ENCODE measurements at regions not wholly inside any gene's neighbourhood (a gene's known extent, or its start where the extent isn't known, plus 50 kb on each side); places are given as distances from the start of the nearest gene placed in this dataset.

- Histone ChIP-seq H3K9ac (ENCODE audit: control insufficient read depth, extremely low read depth, insufficient read depth, low read length) (no peak overlapping the region), H4K20me1 (ENCODE audit: control insufficient read depth, extremely low read depth, insufficient read depth, low read length) (no peaks in the 10 kb centered on the region), H3K4me1 (ENCODE audit: control insufficient read depth, extremely low read depth, insufficient read depth, low read length) (peaks cover 4% of the 10 kb centered on the region), H3K4me2 (ENCODE audit: control insufficient read depth, extremely low read depth, insufficient read depth, low read depth, low read length) (no peak overlapping the region), H3K27me3 (ENCODE audit: control insufficient read depth, extremely low read depth, insufficient read depth, low read length) (no peaks in the 10 kb centered on the region), H3K9me3 (ENCODE audit: control insufficient read depth, low read depth, low read length) (no peaks in the 10 kb centered on the region), H3K9me1 (ENCODE audit: control insufficient read depth, extremely low read depth, insufficient read depth, low read length) (no peaks in the 10 kb centered on the region), H3K4me3 (ENCODE audit: control insufficient read depth in 2 of 3, extremely low read depth in 1 of 3, insufficient read depth in 2 of 3, low read depth in 1 of 3, low read length in 3 of 3) (no peak overlapping the region), H3K36me3 (ENCODE audit: control insufficient read depth in 2 of 2, extremely low read depth in 1 of 2, insufficient read depth in 2 of 2, low read length in 2 of 2) (no peaks in the 10 kb centered on the region), H3K79me2 (ENCODE audit: control insufficient read depth, insufficient read depth, low read length) (no peaks in the 10 kb centered on the region), H3K27ac (ENCODE audit: control insufficient read depth, insufficient read depth, low read length) (no peak overlapping the region), H2AFZ (ENCODE audit: control insufficient read depth, low read length) (no peak overlapping the region)
- DNase-seq (ENCODE audit: low read depth, low spot score) = no peak
- FAIRE-seq = no peak
- dilution Hi-C loops (cut with MboI; ENCODE audit: extremely low pct_ligation_motif_present, low sequenced_read_pairs) = no loop called here
- no peak for TF ChIP-seq EZH2 (IDR thresholded peaks at IDR 0.05; ENCODE audit: low read length)
- TF ChIP-seq CTCF (optimal IDR thresholded peaks at IDR 0.05 in 1 of 3, IDR thresholded peaks at IDR 0.05 in 1 of 3, conservative IDR thresholded peaks at IDR 0.05 in 1 of 3; ENCODE audit: extremely low read depth in 1 of 3, insufficient read depth in 2 of 3, low read length in 3 of 3) = no peak
Measured at GRCh38 chr11:96755209-96755608, 365.4 kb downstream of the JRKL start.

- Histone ChIP-seq H2AFZ (ENCODE audit: control insufficient read depth, low read length) (no peak overlapping the region), H3K4me1 (ENCODE audit: control insufficient read depth, extremely low read depth, insufficient read depth, low read length) (peaks cover 10% of the 10 kb centered on the region), H3K4me3 (ENCODE audit: control insufficient read depth in 2 of 3, extremely low read depth in 1 of 3, insufficient read depth in 2 of 3, low read depth in 1 of 3, low read length in 3 of 3) (no peak overlapping the region), H3K9me3 (ENCODE audit: control insufficient read depth, low read depth, low read length) (no peaks in the 10 kb centered on the region), H3K27ac (ENCODE audit: control insufficient read depth, insufficient read depth, low read length) (no peak overlapping the region), H3K9ac (ENCODE audit: control insufficient read depth, extremely low read depth, insufficient read depth, low read length) (no peak overlapping the region), H3K79me2 (ENCODE audit: control insufficient read depth, insufficient read depth, low read length) (no peaks in the 10 kb centered on the region), H4K20me1 (ENCODE audit: control insufficient read depth, extremely low read depth, insufficient read depth, low read length) (no peaks in the 10 kb centered on the region), H3K4me2 (ENCODE audit: control insufficient read depth, extremely low read depth, insufficient read depth, low read depth, low read length) (no peak overlapping the region), H3K36me3 (ENCODE audit: control insufficient read depth in 2 of 2, extremely low read depth in 1 of 2, insufficient read depth in 2 of 2, low read length in 2 of 2) (no peaks in the 10 kb centered on the region), H3K27me3 (ENCODE audit: control insufficient read depth, extremely low read depth, insufficient read depth, low read length) (no peaks in the 10 kb centered on the region), H3K9me1 (ENCODE audit: control insufficient read depth, extremely low read depth, insufficient read depth, low read length) (no peaks in the 10 kb centered on the region)
- dilution Hi-C loops (cut with MboI; ENCODE audit: extremely low pct_ligation_motif_present, low sequenced_read_pairs) = no loop called here
- FAIRE-seq (no peak), DNase-seq (ENCODE audit: low read depth, low spot score) (no peak)
- TF ChIP-seq CTCF (optimal IDR thresholded peaks at IDR 0.05 in 1 of 3, IDR thresholded peaks at IDR 0.05 in 1 of 3, conservative IDR thresholded peaks at IDR 0.05 in 1 of 3; ENCODE audit: extremely low read depth in 1 of 3, insufficient read depth in 2 of 3, low read length in 3 of 3) (no peak), EZH2 (IDR thresholded peaks at IDR 0.05; ENCODE audit: low read length) (no peak)
Measured at GRCh38 chr11:96755752-96756151, 365.9 kb downstream of the JRKL start.
